Activated CD4-positive, alpha-beta T cell treated with anti-CD3 and anti-CD28 coated beads, Interleukin-2, amount 10 ng/mL, durations not matched to agents 7 days and 5 days (primary cell): ENCODE measurements at regions not wholly inside any gene's neighbourhood (a gene's known extent, or its start where the extent isn't known, plus 50 kb on each side); places are given as distances from the start of the nearest gene placed in this dataset.

Experiments used
- CTCF ChIA-PET: fragments of 350-600 bp; sonication (Branson Sonifier 250); formaldehyde crosslinking; loops from one replicate; lab custom pipeline; 2021; ENCODE audit warnings: antibody characterized with exemption; lab: Charles Lee
- POLR2A ChIA-PET: fragments of 350-600 bp; sonication (Branson Sonifier 250); formaldehyde crosslinking; loops from one replicate; lab custom pipeline; 2021; ENCODE audit warnings: antibody characterized with exemption; lab: Charles Lee
- DNase-seq: peaks from one replicate; pipeline ENCODE4 v3.0.0-alpha.2; 2020
- H3K27ac Mint-ChIP-seq: one replicate; pipeline ENCODE4 v1.8.0; 2021; ENCODE audit warnings: mild to moderate bottlenecking, moderate library complexity, mixed read lengths
- H3K27me3 Mint-ChIP-seq: one replicate; pipeline ENCODE4 v1.8.0; 2021; ENCODE audit warnings: mixed read lengths
- H3K36me3 Mint-ChIP-seq: one replicate; pipeline ENCODE4 v1.8.0; 2021; ENCODE audit warnings: low read depth, mixed read lengths
- H3K4me1 Mint-ChIP-seq: one replicate; pipeline ENCODE4 v1.8.0; 2021; ENCODE audit warnings: mixed read lengths
- H3K4me3 Mint-ChIP-seq: one replicate; pipeline ENCODE4 v1.8.0; 2021; ENCODE audit warnings: mild to moderate bottlenecking, moderate library complexity, mixed read lengths
- H3K9me3 Mint-ChIP-seq: one replicate; pipeline ENCODE4 v1.8.0; 2021; ENCODE audit warnings: mixed read lengths

GRCh38 chr5:165321912-165322311 is 1816.5 kb downstream of the MAT2B start:
- peaks cover 8% of the 10 kb centered on the region for H3K9me3 Mint-ChIP-seq
- H3K4me1 Mint-ChIP-seq: no peaks in the 10 kb centered on the region

GRCh38 chr5:165325221-165325620 is 1819.8 kb downstream of the MAT2B start:
- Mint-ChIP-seq H3K27ac (no peak overlapping the region), H3K36me3 (no peaks in the 10 kb centered on the region), H3K4me3 (no peak overlapping the region), H3K9me3 (no peaks in the 10 kb centered on the region), H3K4me1 (no peaks in the 10 kb centered on the region), H3K27me3 (no peaks in the 10 kb centered on the region)
- no peak for DNase-seq
- CTCF ChIA-PET: no interaction called here
- POLR2A ChIA-PET: no interaction called here

More at GRCh38 chr5:165321912-165322311, 1816.5 kb downstream of the MAT2B start:
- CTCF ChIA-PET: no interaction called here
- Mint-ChIP-seq H3K36me3 (no peaks in the 10 kb centered on the region), H3K4me3 (no peak overlapping the region), H3K27ac (no peak overlapping the region), H3K27me3 (no peaks in the 10 kb centered on the region)
- DNase-seq: no peak
- POLR2A ChIA-PET: no interaction called here

GRCh38 chr5:165327631-165328030 is 1822.2 kb downstream of the MAT2B start:
- no peak for DNase-seq
- POLR2A ChIA-PET: no interaction called here
- no peaks in the 10 kb centered on the region for H3K36me3 Mint-ChIP-seq
- H3K27ac Mint-ChIP-seq: no peak overlapping the region
- no peaks in the 10 kb centered on the region for H3K9me3 Mint-ChIP-seq
- H3K4me3 Mint-ChIP-seq: no peak overlapping the region
- H3K4me1 Mint-ChIP-seq: no peaks in the 10 kb centered on the region
- CTCF ChIA-PET: no interaction called here
- no peaks in the 10 kb centered on the region for H3K27me3 Mint-ChIP-seq

- POLR2A ChIA-PET: no interaction called here
- H3K9me3 Mint-ChIP-seq: no peaks in the 10 kb centered on the region
- no peak overlapping the region for H3K27ac Mint-ChIP-seq
- no peak for DNase-seq
- no peaks in the 10 kb centered on the region for H3K27me3 Mint-ChIP-seq
- H3K4me3 Mint-ChIP-seq: no peak overlapping the region
- no peaks in the 10 kb centered on the region for H3K4me1 Mint-ChIP-seq
- no peaks in the 10 kb centered on the region for H3K36me3 Mint-ChIP-seq
- CTCF ChIA-PET: no interaction called here
These were observed 1823.4 kb downstream of the MAT2B start for GRCh38 chr5:165328846-165329245.

- H3K4me3 Mint-ChIP-seq: no peak overlapping the region
- ChIA-PET POLR2A (no interaction called here), CTCF (no interaction called here)
- no peaks in the 10 kb centered on the region for H3K27me3 Mint-ChIP-seq
- H3K27ac Mint-ChIP-seq: no peak overlapping the region
- no peaks in the 10 kb centered on the region for H3K36me3 Mint-ChIP-seq
- H3K4me1 Mint-ChIP-seq: no peaks in the 10 kb centered on the region
- no peak for DNase-seq
- no peaks in the 10 kb centered on the region for H3K9me3 Mint-ChIP-seq
These were observed 1828.2 kb downstream of the MAT2B start for GRCh38 chr5:165333623-165334022.

- Mint-ChIP-seq H3K27ac (no peak overlapping the region), H3K4me1 (no peaks in the 10 kb centered on the region), H3K9me3 (no peaks in the 10 kb centered on the region), H3K36me3 (no peaks in the 10 kb centered on the region), H3K27me3 (no peaks in the 10 kb centered on the region), H3K4me3 (no peak overlapping the region)
- CTCF ChIA-PET: no interaction called here
- no peak for DNase-seq
- POLR2A ChIA-PET: no interaction called here
These were observed 1828.8 kb downstream of the MAT2B start for GRCh38 chr5:165334201-165334600.

GRCh38 chr5:165349735-165350134 is 1844.3 kb downstream of the MAT2B start:
- no peak for DNase-seq
- CTCF ChIA-PET: no interaction called here
- H3K4me1 Mint-ChIP-seq: no peaks in the 10 kb centered on the region
- H3K4me3 Mint-ChIP-seq: no peak overlapping the region
- no peak overlapping the region for H3K27ac Mint-ChIP-seq
- POLR2A ChIA-PET: no interaction called here
- no peaks in the 10 kb centered on the region for H3K27me3 Mint-ChIP-seq
- H3K36me3 Mint-ChIP-seq: no peaks in the 10 kb centered on the region
- H3K9me3 Mint-ChIP-seq: no peaks in the 10 kb centered on the region

GRCh38 chr5:165351342-165351741 is 1845.9 kb downstream of the MAT2B start:
- H3K27me3 Mint-ChIP-seq: no peaks in the 10 kb centered on the region
- no peaks in the 10 kb centered on the region for H3K9me3 Mint-ChIP-seq
- CTCF ChIA-PET: no interaction called here
- no peak overlapping the region for H3K27ac Mint-ChIP-seq
- H3K4me3 Mint-ChIP-seq: no peak overlapping the region
- POLR2A ChIA-PET: no interaction called here
- no peaks in the 10 kb centered on the region for H3K36me3 Mint-ChIP-seq
- H3K4me1 Mint-ChIP-seq: no peaks in the 10 kb centered on the region
- no peak for DNase-seq

- DNase-seq: no peak
- ChIA-PET CTCF (no interaction called here), POLR2A (no interaction called here)
- Mint-ChIP-seq H3K9me3 (no peaks in the 10 kb centered on the region), H3K4me1 (no peaks in the 10 kb centered on the region), H3K36me3 (no peaks in the 10 kb centered on the region), H3K27me3 (no peaks in the 10 kb centered on the region), H3K27ac (no peak overlapping the region), H3K4me3 (no peak overlapping the region)
These were observed 1854.9 kb downstream of the MAT2B start for GRCh38 chr5:165360366-165360765.

- ChIA-PET POLR2A (no interaction called here), CTCF (interaction anchor here (0.6 kb wide), 1 partner anchor 76 kb away, joined by 4 read pairs; no protein-coding TSS in a partner anchor)
- no peak overlapping the region for H3K4me3 Mint-ChIP-seq
- H3K27me3 Mint-ChIP-seq: no peaks in the 10 kb centered on the region
- H3K4me1 Mint-ChIP-seq: no peaks in the 10 kb centered on the region
- DNase-seq: no peak
- no peak overlapping the region for H3K27ac Mint-ChIP-seq
- no peaks in the 10 kb centered on the region for H3K9me3 Mint-ChIP-seq
- no peaks in the 10 kb centered on the region for H3K36me3 Mint-ChIP-seq
These were observed 1855.5 kb downstream of the MAT2B start for GRCh38 chr5:165360784-165361542.

GRCh38 chr5:165370233-165370632 is 1864.8 kb downstream of the MAT2B start:
- ChIA-PET CTCF (no interaction called here), POLR2A (no interaction called here)
- Mint-ChIP-seq H3K9me3 (no peaks in the 10 kb centered on the region), H3K27ac (no peak overlapping the region), H3K36me3 (no peaks in the 10 kb centered on the region), H3K27me3 (no peaks in the 10 kb centered on the region), H3K4me3 (no peak overlapping the region), H3K4me1 (no peaks in the 10 kb centered on the region)
- DNase-seq: no peak

- DNase-seq: no peak
- H3K4me3 Mint-ChIP-seq: no peak overlapping the region
- no peaks in the 10 kb centered on the region for H3K27me3 Mint-ChIP-seq
- H3K36me3 Mint-ChIP-seq: no peaks in the 10 kb centered on the region
- no peaks in the 10 kb centered on the region for H3K4me1 Mint-ChIP-seq
- no peak overlapping the region for H3K27ac Mint-ChIP-seq
- no peaks in the 10 kb centered on the region for H3K9me3 Mint-ChIP-seq
- ChIA-PET POLR2A (no interaction called here), CTCF (no interaction called here)
These were observed 1865.4 kb downstream of the MAT2B start for GRCh38 chr5:165370794-165371193.

GRCh38 chr5:165375201-165375600 is 1869.8 kb downstream of the MAT2B start:
- no peaks in the 10 kb centered on the region for H3K4me1 Mint-ChIP-seq
- no peaks in the 10 kb centered on the region for H3K36me3 Mint-ChIP-seq
- DNase-seq: no peak
- no peak overlapping the region for H3K4me3 Mint-ChIP-seq
- ChIA-PET CTCF (no interaction called here), POLR2A (no interaction called here)
- H3K27me3 Mint-ChIP-seq: no peaks in the 10 kb centered on the region
- no peak overlapping the region for H3K27ac Mint-ChIP-seq
- H3K9me3 Mint-ChIP-seq: no peaks in the 10 kb centered on the region

GRCh38 chr5:165393839-165394238 is 1888.4 kb downstream of the MAT2B start:
- no peak for DNase-seq
- Mint-ChIP-seq H3K4me3 (no peak overlapping the region), H3K4me1 (no peaks in the 10 kb centered on the region), H3K27me3 (no peaks in the 10 kb centered on the region), H3K9me3 (peaks cover 2% of the 10 kb centered on the region), H3K27ac (no peak overlapping the region), H3K36me3 (no peaks in the 10 kb centered on the region)
- CTCF ChIA-PET: no interaction called here
- POLR2A ChIA-PET: no interaction called here
